Fibroblast of peridontal ligament (primary cell): ENCODE measurements at regions not wholly inside any gene's neighbourhood (a gene's known extent, or its start where the extent isn't known, plus 50 kb on each side); places are given as distances from the start of the nearest gene placed in this dataset.

Experiments
- DNase-seq: peaks from one replicate; pipeline ENCODE4 v3.0.0-alpha.2; 2010; ENCODE audit errors: extremely low read depth

DNA sequence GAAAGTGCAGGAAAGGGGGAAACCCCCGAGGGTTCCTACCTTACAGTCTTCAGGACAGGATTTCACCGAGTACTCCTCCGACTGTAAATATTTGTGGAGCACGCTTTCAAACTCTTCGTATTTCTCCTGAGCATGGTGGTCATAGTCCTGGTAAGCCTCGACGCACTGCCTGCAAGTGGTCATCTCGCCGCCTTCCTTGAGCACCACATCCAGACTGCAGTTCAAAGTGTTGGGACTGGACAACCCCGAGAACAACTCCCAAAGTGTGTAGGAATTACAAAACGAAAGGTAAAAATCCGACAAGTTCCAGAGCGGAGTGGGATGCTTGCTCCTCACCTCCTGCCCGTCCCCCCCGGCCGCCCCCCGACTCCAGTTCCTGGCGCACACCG, 349.7 kb downstream of the LIG4 start:
- DNase-seq: no peak

DNA sequence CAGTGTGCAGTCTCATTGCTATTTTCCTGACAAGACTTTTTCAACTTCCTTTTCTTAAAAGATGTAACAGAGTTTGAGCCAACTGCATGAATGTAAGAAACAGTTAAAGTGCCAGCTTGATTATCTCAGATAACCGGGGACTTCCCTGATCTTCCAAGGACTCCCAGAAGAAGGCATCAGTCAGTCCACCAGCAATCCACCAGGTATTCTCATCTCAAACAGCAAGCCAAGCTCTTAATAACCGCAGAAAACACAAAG, 350.1 kb downstream of the LIG4 start:
- DNase-seq: no peak

DNA sequence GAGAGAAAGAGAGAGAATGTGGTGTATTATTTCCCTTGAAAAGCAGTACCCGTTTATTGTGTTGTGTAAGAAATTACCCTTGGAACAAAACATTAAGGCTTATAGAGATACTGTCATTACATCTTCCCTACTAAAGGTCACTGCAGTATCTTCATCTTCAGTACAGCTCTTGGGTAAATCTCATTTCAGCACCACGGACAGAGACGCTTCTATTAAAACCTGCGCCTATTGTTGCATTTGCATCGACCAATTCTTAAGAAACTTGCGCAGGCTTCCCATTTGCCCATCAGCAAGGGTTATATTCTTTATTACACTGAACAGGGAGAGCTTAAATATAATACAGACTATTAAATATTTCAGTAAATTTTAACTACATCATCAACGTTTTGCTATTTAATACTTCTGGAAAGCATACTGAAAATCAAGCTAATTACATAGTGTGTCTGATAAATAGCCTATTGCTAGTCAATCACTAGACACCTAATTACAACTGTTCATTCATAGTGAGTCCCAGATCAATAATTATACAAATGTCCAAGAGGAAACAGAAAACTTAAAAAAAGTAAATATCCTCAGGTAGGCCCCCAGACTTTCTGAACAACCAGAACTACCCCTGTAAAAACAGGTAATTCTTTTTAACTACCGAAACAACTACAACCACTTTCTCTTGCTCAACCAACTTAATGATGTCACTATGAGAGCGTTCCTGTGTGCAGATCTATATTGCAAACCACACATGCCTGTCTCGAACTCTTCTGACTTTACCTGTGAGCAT, 350.6 kb downstream of the LIG4 start:
- DNase-seq: peak; percentile 78

DNA sequence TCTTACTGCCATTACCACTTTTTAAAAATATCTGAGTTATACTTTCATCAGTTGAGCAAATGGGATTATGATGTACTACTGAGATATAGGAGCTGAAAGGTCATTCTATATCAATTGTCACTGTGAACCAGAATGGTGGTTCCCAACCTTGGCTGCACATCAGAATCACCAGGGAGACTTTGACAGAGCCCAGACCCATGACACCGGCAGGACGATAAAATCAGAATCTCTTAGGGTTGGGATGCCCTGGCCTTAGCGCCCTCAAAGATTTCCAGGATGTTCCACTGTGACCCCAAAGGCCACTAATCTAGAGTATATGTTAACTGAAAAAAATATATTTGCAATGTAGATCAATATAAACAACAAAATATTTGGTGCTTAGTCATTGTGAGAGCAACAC, 355.1 kb downstream of the LIG4 start:
- no peak for DNase-seq

DNA sequence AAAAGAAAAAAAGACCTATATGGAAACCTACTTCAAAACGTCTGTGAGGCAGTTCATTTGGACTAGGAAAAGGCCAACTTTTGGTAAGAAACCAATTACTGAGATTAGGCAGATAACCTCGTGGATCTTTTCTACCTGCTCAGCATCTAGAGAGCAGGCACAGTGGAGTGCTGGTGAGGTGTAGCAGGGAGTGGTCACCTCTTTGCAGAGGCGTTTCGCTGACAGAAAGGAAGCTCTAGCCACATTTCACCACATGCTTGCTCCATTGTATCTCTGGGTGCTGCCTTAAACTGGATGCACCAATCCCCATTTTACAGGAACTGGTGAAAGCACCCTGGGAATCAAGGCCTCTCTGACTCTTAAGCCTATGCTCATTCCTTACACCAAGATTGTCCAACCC, 360.5 kb downstream of the LIG4 start:
- no peak for DNase-seq

DNA sequence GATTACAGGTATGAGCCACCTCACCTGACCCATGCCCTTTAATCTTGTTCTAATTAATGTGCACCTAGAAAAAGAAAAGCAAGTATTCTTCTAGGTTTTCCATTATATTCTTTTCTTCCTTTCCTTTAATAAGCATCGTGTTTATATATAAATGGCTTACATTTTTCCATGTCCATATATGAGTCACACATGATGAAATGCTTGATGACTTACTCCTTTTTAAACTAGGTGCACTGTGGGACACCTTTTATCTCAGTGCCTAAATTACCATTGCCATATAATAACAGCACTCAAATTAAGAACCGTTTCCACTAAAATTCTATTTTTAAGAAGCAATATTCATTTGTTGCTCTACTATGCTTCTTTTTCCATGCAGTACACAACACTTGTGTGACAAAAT, 363.3 kb downstream of the LIG4 start:
- DNase-seq: no peak

DNA sequence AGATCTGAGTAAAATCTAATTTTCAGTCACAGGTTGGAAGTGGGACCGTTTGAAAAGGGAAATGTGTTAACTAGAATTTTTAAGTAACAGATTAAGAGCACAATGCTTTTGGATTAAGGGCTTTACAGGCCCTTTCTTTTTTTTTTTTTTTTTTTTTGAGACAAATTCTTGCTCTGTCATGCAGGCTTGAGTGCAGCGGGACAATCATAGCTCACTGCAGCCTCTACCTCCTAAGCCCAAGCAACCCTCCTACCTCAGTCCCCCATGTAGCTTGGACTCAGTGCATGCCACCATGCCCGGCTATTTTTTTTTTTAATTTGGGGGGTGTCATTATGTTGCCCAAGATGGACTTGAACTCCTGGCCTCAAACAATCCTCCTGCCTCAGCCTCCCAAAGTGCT, 363.7 kb downstream of the LIG4 start:
- no peak for DNase-seq

DNA sequence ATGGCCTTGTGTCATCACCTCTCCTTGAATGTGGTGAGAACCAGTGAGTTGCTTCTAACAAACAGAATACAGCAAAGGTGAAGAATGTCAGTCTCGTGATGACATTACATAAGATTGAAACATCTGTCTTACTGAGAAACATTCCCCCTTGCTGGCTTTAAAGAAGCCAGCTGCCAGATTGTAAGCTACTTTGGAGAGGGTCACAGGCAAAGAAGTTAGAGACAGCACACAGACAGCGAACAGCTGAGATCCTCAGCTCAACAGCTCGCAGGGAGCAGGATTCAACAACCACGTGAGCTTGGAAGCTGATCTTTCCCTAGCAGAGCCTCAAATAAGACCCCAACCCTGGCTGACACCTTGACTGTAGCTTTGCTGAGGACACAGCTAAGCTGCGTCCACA, 367.9 kb downstream of the LIG4 start:
- DNase-seq: no peak

DNA sequence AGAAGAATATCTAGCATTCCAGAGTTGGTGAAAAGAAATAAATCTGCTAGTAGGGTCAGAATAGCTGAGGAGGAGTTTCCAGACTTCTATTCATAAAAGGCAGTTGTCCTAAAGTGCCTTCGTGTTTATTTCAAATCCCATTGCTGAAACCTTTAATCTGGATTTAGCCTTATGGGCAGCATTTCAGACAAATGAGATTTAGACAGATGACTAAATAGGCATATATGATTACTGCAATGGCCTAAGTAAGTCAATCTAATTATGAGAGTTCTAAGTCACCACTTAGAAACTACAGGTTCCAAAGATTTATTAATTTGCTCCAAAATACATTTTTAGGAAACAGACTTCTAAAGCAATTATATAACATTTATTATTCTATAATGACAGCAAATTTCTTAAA, 368.7 kb downstream of the LIG4 start:
- no peak for DNase-seq

DNA sequence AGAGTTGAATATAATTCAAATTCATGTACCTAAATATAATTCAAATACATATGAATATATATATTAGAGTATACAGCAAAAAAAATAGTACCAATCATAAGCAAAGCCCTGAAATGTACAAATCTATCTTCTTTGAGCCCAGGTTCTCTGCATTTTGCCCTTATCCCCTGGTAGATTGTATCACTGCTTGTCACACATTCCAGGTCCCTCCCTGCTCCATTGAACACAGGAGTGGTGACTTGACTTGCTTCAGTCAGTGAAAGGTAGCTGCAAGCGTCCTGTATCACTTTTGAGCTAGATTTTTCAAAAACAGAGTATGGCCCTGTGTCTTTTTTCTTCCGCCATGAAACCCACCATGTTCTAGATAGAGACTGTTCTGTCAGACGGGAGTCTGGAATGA, 369.4 kb downstream of the LIG4 start:
- no peak for DNase-seq

DNA sequence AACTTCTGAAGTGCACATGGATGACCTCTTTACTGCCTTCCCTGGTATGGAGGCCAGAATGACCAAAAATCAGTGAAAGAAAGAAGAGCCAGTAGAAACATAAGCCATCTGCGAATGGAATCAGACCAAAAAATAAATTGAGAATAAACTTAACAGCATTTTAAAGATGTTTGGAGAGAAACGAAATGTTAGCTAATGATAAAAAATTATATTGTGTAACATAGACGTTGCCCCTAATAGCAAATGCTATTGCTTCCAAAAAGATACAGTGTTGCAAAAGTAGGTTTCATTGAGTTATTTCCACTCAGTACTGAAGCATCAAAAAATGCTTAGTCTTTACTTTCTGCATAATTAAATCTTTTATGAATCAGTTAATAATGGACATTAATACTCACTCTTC, 371.7 kb downstream of the LIG4 start:
- no peak for DNase-seq

DNA sequence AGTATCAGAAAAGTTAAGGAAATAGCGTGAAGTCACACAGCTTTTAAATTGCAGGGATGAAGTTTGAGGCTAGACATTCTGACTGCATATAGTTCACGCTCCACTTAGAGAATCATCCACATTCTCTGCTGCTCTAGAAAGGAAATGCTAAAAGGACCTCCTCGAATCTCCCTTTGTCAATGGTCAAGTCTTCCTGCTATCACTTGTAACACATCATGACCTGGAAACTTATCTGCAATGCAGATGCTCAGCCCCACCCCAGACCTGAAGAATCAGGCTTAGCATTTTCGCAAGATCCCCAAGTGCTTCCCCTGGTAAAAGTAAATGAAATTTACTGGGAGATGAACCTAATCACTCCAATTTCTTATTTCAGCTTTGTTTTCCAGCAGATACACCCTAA, 372.1 kb downstream of the LIG4 start:
- DNase-seq: no peak

DNA sequence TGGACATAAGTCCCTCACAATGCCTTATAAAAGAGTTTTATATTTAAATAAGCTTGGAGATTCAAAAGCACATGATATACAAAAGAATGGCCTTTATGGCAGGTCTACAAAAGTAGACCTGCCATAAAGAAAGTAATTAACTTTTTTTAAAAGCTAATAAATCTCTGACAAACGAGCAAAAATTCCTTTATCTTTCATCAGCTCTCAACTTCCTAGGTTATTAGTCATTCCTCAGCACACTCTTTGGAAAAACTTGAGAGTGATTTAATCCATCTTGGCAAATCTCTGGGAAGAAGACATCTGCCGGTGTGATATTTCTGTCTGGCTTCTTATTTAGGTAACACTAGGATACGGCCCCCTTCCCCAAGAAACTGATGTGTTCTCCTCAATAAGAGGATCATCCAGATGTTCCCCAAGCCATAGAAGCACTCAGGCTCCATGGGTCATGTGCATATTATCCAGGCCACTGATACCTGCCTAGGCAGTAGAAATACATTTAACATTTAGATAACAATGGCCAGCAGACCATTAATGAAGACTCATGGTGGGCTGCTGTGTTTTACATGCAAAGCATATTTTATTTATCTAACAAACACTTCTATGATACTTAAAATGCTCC, 372.7 kb downstream of the LIG4 start:
- peak; percentile 40 for DNase-seq

DNA sequence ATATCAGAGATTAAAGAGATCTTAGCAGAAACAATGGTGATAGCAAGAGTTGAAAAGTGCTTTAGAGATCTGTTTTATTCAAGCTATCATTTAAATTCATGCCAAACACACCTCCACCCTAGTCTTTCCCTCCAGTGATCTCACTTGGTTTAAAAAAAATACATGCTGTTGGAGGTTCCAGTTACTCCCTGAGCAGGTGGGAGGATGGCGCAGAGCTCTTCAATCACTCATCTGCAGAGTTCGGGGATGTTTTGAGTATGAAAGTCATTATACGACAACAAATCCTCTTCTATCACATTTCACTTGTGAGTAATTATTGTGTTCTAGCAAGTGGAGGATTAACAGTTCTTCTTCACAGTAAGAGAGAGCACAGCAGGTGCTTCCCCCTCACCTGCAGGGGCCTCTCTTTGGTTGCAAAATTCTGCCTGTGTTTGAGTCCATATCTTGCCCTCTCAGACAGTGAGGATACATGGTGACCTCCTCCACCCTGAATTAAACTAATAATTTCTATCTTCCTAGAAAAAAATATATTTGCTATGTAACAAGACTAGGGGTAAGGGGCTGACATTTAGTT, 376.7 kb downstream of the LIG4 start:
- DNase-seq: no peak

DNA sequence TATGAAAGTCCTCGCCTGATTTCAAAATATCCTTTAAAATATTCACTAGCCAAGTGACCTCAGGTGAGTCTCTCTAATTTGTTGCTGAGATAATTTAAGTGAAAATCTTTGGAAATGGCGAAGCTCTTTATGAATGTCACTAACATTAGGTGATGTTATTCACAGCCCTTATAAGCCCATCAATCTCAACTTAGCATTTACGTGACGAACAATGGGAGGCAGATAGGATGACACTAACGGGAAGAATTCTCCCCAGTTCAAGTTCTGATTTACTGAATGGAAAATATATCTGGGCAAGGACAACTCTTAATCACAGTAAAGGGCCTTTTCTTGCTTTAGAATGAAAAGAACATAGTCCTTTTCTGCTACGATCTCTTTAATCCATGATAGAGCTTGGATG, 378.7 kb downstream of the LIG4 start:
- no peak for DNase-seq

DNA sequence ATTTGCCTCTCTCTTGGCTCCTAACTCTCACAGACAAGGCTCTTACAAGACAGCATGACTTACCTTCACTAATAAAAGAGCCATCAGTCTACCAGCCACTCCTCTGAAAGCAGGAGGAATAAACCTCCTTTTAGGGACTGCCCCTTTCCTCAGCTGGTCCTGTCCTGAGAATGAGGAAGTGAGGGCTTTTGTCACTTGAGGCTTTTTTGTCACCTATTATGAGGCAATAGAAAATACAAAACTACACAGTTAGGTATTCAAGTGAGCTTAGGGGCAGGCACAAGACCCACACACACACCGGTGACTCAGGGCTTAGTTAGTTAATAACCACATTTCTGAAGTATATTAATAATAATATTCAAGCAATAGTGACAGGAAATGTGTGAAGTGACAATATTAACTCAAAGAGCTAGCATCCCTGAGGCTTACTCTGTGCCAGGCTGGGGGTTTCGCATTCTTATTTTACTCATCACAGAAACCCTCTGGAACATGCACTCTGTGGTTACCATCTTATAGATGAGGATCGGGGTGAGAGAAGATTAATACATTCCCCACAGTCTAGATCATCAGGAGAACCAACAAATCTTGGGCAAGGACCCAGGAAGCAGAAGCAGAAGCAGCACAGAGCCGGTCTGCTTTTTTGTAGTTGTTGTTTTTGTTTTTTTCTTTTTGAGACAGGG, 379.9 kb downstream of the LIG4 start:
- peak; percentile 42 for DNase-seq

DNA sequence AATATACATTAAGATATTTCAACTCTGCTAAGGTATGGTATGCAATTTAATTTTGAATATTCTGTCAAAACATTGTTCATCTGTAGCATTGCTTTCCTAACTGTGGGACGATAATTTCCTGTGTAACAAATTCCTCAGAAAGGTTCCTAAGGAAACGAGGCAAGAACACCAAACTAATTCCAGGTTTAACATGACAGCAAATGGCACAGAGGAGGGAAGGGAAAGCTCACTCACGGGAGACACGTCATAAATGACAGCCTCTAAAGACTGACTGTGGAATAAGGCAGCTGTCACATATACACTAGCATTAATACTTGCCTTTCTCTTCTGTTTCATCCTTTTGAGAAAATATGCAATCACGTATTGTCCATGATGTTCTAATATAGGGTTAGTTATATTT, 380.6 kb downstream of the LIG4 start:
- no peak for DNase-seq

DNA sequence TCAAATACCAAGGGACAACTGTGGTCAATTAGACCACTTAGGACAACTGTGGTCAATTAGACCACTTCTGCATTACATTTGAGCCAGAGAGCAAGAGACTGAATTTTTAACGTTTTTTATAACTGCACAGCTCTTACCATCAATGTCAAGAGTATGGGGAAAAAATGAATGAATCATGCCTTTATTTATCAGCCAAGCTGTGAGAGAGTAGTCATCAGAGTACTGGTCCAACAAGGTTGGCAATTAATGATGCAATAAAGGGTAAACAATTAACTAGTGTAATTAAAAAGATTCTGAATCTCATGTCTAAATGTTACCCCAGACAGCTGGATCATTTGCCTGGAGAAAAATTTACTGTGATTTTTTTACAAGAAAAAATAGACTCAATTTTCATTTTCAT, 381.1 kb downstream of the LIG4 start:
- no peak for DNase-seq

DNA sequence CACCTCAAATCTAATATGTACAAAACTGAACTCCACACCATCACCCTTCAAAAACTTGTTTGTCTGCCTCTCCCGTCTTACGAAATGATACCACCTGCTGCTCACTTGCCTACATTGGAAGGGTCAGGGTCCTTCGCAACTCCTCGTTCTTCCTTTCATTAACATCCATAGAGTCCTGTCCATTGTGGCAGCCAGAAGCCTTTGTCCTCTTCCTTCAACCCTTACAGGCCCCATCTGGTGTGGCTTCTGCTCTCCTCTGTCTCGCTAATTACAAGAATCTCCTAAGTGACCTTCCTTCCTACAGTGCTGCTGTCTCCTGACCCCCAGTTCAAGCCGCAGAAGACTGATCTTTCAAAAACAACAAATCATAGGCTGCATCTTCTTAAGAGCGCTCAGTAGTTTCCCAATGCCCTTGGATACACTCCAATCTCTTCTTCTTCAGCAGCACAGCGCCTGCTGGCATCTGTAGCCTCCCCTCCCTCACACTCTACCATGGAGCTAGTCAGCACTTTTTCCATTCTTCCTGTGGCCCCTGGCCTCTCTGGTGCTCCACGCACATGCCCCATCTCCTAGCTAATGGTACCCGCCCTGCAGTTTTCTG, 382.7 kb downstream of the LIG4 start:
- no peak for DNase-seq

DNA sequence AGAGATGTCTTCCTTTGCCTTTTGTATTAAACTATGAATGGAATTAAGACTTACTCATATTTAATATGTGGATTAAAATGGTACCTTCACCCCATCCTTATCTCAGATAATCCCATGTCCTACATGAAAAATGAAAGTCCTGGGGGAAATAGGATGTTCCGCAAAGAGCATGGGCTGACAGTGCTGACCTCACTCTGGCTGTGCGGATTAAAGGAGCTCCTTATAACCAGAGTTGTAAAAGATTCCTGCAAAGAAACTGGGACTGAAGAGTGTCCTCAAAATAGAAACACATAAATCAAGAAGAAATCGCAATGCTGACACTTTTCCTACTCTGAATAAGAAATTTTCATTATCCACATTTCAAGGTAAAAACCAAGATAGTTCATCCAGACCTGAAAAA, 384.5 kb downstream of the LIG4 start:
- DNase-seq: no peak

DNA sequence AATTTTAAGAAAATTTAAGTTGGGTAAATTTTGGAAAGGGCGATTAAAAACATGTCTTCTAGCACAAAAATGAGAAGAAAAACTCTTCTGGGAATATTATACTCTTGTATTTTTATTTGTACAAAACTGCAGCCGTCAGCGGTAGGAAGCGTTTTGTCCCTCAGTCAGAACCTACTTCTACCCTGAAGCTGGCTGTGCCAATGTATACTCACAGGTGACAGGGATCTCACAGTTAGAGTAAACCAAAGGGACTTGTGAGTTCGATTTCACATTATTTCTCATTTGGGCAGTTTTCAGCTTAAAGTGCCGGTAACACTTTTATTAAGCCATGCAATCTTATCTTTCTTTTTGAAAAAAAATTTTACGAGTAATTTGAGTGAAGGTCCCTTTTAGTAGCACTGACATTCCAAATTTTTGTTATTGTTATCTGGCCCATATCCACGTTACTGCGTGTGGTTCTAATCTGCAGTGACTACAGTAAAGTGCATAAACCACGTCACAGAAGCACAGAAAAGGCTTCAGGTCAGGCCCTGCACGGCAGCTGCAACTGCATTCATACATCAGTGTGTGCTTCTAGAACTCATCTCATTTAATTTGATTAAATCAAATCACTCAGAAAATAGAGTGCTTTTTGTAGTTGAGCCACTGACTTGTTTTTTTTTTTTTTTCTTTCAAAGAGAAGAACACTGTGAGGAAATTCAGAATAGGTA, 387.3 kb downstream of the LIG4 start:
- peak; percentile 10 for DNase-seq

DNA sequence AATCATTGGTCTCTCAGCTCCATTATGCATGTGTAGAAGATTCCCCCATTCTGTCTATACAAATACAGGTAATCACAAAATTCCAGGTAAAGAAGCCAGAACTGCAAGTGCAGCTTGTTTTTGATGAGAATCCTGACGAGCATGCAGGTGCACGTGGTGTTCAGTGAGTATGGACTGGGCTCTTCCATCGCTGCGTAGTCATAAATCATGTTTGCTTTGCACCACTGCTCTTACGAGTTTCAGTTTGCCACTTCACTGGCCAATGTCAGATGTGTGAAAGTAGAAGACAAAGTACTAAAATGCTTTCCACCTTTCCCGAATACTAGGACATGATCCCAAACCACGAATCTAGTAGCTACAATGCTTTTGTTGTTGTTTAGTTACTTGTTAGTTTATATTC, 390.7 kb downstream of the LIG4 start:
- no peak for DNase-seq
